Right lobe of liver (tissue), 6 donors: ENCODE measurements at regions not wholly inside any gene's neighbourhood (a gene's known extent, or its start where the extent isn't known, plus 50 kb on each side); places are given as distances from the start of the nearest gene placed in this dataset.
A peak's percentile ranks its signal among the peaks of the same experiment; 100 is the strongest.

ENCODE experiments used
- ATAC-seq, 4 donors: fragments of 200-7000 bp; cut with Tn5 transposase; one replicate each; pipeline ENCODE4 v1.9.1; 2020; ENCODE audit warnings: mild to moderate bottlenecking in 4 of 4, moderate library complexity in 4 of 4
- DNase-seq, 3 donors: peaks; one replicate each; pipeline ENCODE4 v3.0.0-alpha.2; 2020
- H3K27ac ChIP-seq, 3 donors: fragments of 200-600 bp; one replicate each; pipeline ENCODE4 v1.8.0; 2022
- H3K27me3 ChIP-seq, 2 donors: fragments of 200-600 bp; one replicate each; pipeline ENCODE4 v1.8.0; 2022
- H3K36me3 ChIP-seq, 4 donors: fragments of 200-600 bp; sonication (generic) in 1 of 4; one replicate each; pipeline versions ENCODE4 v1.5.1 to v1.8.0; 2017 to 2022; ENCODE audit warnings: control low read depth in 1 of 4
- H3K4me1 ChIP-seq, 4 donors: fragments of 200-600 bp; sonication (generic) in 1 of 4; one replicate each; pipeline versions ENCODE4 v1.5.1 to v1.8.0; 2017 to 2022; ENCODE audit warnings: control low read depth in 1 of 4
- H3K4me3 ChIP-seq, 3 donors: fragments of 200-600 bp; one replicate each; pipeline ENCODE4 v1.8.0; 2022
- H3K9me3 ChIP-seq, 4 donors: fragments of 200-600 bp; sonication (generic) in 1 of 4; one replicate each; pipeline versions ENCODE4 v1.5.1 to v1.8.0; 2017 to 2022; ENCODE audit warnings: control low read depth in 1 of 4
- POLR2A ChIP-seq: fragments of 450-650 bp; IDR thresholded peaks from one replicate; pipeline ENCODE4 v1.6.1; 2017; ENCODE audit warnings: antibody characterized with exemption, mild to moderate bottlenecking
- WGBS: methylation state at CpG from one replicate; pipeline ENCODE4 v1.1.6; 2018; ENCODE audit warnings: low coverage, low lambda C conversion rate; ENCODE audit not compliant: insufficient coverage; ENCODE audit errors: missing lambda C conversion rate; 5-methylcytosine and 5-hydroxymethylcytosine counted together
- intact Hi-C, 2 donors: fragments of 100-400 bp; cut with DNase I; formaldehyde crosslinking; loops; one replicate each; pipeline versions ENCODE4 v1.11.2 to v1.14.1; 2022
- TF ChIP-seq, protein P1 (sequence below), 4 donors: fragments of 200-600 bp in 3 of 4; fragments of 450-650 bp in 1 of 4; IDR thresholded peaks; one replicate each; pipeline versions ENCODE4 v1.5.1 to v1.8.0; 2016 to 2022; ENCODE audit warnings: antibody characterized with exemption in 4 of 4, mild to moderate bottlenecking in 2 of 4
- donor health status: DM: no; HTN: yes; CAD: no.
- donor health status: DM: no; HTN: no; CAD: no.
- donor health status: DM: no; HTN: no; CAD: no.
- donor health status: DM: no; HTN: yes; CAD: no.
- donor health status: DM: no; HTN: yes; CAD: no.

DNA sequence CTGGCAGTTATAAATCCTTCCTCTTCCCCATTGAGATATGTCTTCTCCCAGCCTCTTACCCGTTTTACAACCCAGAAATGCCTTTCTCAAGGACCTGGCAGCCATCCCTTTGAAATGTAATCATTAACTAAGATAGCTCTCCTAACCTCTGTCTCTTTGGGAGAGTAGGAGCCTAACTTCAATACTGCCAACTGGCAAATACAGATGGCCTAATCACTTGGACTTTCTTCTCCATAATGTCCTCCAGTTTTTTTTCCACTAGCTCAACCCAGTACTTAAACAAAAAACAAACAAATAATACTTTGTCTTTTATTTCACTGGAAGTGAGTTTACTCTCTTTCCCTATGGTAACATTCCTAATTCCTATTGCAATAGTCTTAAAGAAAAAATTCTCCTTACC is 1391.1 kb downstream of the SUCLG1 start:
- intact Hi-C loops: no loop called here
- TF ChIP-seq, protein P1, sequence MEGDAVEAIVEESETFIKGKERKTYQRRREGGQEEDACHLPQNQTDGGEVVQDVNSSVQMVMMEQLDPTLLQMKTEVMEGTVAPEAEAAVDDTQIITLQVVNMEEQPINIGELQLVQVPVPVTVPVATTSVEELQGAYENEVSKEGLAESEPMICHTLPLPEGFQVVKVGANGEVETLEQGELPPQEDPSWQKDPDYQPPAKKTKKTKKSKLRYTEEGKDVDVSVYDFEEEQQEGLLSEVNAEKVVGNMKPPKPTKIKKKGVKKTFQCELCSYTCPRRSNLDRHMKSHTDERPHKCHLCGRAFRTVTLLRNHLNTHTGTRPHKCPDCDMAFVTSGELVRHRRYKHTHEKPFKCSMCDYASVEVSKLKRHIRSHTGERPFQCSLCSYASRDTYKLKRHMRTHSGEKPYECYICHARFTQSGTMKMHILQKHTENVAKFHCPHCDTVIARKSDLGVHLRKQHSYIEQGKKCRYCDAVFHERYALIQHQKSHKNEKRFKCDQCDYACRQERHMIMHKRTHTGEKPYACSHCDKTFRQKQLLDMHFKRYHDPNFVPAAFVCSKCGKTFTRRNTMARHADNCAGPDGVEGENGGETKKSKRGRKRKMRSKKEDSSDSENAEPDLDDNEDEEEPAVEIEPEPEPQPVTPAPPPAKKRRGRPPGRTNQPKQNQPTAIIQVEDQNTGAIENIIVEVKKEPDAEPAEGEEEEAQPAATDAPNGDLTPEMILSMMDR (IDR thresholded peaks at IDR 0.05): no peak
- TF ChIP-seq POLR2A: no peak
- H3K4me1 ChIP-seq: peaks cover 0 to 21% (median 9%) of the 10 kb centered on the region in 4 donors
- no peaks in the 10 kb centered on the region for H3K9me3 ChIP-seq
- no peak overlapping the region for H3K27ac ChIP-seq
- ATAC-seq (peak; percentile 87 to 96 (median 94)), DNase-seq (no peak)
- no peaks in the 10 kb centered on the region for H3K36me3 ChIP-seq
- WGBS: 21% methylated on average over 1 of the region's 1 CpG
- no peak overlapping the region for H3K4me3 ChIP-seq
- H3K27me3 ChIP-seq: no peaks in the 10 kb centered on the region

DNA sequence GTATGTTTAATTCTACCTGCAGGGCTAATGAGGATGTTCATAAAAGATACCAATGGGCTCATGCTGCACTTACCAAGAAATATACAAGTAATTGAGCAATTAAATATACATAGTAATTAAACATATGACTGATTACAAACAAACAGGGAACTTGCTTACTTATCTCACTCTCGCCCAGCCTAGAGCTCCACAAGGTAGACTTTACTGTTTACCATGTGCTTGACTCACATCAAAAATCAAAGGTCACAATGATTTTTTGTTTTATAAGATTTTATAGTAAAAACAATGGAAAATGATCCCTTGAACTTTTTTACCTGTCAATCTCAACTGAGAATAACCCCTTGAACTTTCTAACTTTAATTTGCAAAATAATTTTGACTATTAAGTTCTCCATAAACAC is 1395.1 kb downstream of the SUCLG1 start:
- WGBS: 23% methylated on average over 1 of the region's 1 CpG
- Histone ChIP-seq H3K27ac (no peak overlapping the region), H3K4me1 (peaks cover 0 to 17% (median 7%) of the 10 kb centered on the region in 4 donors), H3K4me3 (no peak overlapping the region), H3K27me3 (no peaks in the 10 kb centered on the region), H3K9me3 (no peaks in the 10 kb centered on the region), H3K36me3 (no peaks in the 10 kb centered on the region)
- TF ChIP-seq, protein P1 (IDR thresholded peaks at IDR 0.05): no peak
- no peak for TF ChIP-seq POLR2A
- no peak for DNase-seq
- peak; percentile 40 to 80 (median 55) for ATAC-seq
- intact Hi-C loops: no loop called here

DNA sequence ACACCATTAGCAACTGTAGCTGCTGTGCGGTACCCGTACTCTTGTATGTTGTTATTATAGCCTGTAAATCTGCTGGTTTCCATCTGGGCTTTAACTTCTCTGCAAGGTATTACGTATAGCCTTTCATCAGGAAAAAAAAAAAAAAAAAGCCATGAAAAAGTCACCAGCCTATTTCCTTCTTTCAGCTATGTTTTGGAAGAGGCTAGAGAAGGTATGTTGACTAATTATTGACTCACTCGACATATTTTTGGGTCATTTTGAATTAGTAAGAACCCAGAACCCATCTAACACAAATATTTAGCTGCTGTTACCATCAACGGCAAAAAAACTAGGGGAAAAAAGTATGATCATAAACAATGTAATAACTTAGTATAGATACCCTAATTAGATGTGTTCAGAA is 1395.6 kb downstream of the SUCLG1 start:
- Histone ChIP-seq H3K4me1 (peaks cover 0 to 16% (median 5%) of the 10 kb centered on the region in 4 donors), H3K36me3 (no peaks in the 10 kb centered on the region), H3K9me3 (no peaks in the 10 kb centered on the region), H3K27ac (no peak overlapping the region), H3K27me3 (no peaks in the 10 kb centered on the region), H3K4me3 (no peak overlapping the region)
- ATAC-seq: peak in 1 of 4 donors; percentile 15
- TF ChIP-seq POLR2A: no peak
- TF ChIP-seq, protein P1 (IDR thresholded peaks at IDR 0.05): no peak
- intact Hi-C loops: no loop called here
- 46% methylated on average over 3 of the region's 5 CpGs for WGBS
- no peak for DNase-seq

DNA sequence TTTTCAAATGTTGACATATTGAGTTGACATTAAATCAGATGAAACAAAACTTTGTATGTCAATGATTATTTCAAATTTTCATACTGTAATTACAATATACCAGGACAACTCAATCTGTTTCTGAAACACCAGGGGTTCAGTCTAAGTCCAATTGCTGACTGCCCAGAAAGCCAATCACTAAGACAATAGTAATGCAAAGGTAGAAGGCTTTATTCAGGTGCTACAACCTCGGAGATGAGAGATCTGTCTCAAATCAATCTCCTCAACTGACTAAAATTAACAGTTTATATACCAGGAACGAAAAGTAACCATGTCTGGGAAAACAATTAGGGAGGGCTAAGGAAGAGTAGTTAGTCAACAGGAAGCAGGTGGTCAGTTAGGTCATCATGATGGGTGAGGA is 1400.4 kb downstream of the SUCLG1 start:
- no peaks in the 10 kb centered on the region for H3K9me3 ChIP-seq
- H3K4me1 ChIP-seq: peaks cover 0 to 2% (median under 1%) of the 10 kb centered on the region in 4 donors
- H3K27me3 ChIP-seq: no peaks in the 10 kb centered on the region
- ATAC-seq (no peak), DNase-seq (no peak)
- no peak overlapping the region for H3K4me3 ChIP-seq
- no peak for TF ChIP-seq POLR2A
- TF ChIP-seq, protein P1 (IDR thresholded peaks at IDR 0.05): no peak
- no peaks in the 10 kb centered on the region for H3K36me3 ChIP-seq
- 48% methylated on average over 2 of the region's 2 CpGs for WGBS
- intact Hi-C loops: no loop called here
- H3K27ac ChIP-seq: no peak overlapping the region
